ENCODE measurements at regions not wholly inside any gene's neighbourhood (a gene's known extent, or its start where the extent isn't known, plus 50 kb on each side); places are given as distances from the start of the nearest gene placed in this dataset.

- TF ChIP-seq SIN3A (IDR thresholded peaks at IDR 0.05; ENCODE audit: low read depth, low read length) (no peak), RCOR1 (conservative IDR thresholded peaks at IDR 0.05; ENCODE audit: low read depth, low read length) (no peak), ZNF384 (IDR thresholded peaks at IDR 0.05; ENCODE audit: borderline replicate concordance, low read depth, low read length) (no peak), BCL11A (IDR thresholded peaks at IDR 0.05; ENCODE audit: low read depth, low read length) (no peak), SRF (IDR thresholded peaks at IDR 0.05; ENCODE audit: low read depth in 2 of 2, low read length in 2 of 2) (no peak), SMC3 (IDR thresholded peaks at IDR 0.05; ENCODE audit: borderline replicate concordance, low read length) (no peak), EP300 (IDR thresholded peaks at IDR 0.05; ENCODE audit: borderline replicate concordance in 1 of 2, control insufficient read depth in 1 of 2, low read depth in 2 of 2, low read length in 2 of 2) (no peak), MAX (IDR thresholded peaks at IDR 0.05; ENCODE audit: low read depth, low read length) (no peak), BMI1 (IDR thresholded peaks at IDR 0.05; ENCODE audit: borderline replicate concordance) (no peak), POLR2A (IDR thresholded peaks at IDR 0.05; ENCODE audit: low read depth, low read length) (no peak)
- TF ChIP-seq, protein P1, sequence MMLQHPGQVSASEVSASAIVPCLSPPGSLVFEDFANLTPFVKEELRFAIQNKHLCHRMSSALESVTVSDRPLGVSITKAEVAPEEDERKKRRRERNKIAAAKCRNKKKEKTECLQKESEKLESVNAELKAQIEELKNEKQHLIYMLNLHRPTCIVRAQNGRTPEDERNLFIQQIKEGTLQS (IDR thresholded peaks at IDR 0.05; ENCODE audit: borderline replicate concordance, extremely low read depth, low read depth, low read length), result no peak
- TF ChIP-seq, protein P2, sequence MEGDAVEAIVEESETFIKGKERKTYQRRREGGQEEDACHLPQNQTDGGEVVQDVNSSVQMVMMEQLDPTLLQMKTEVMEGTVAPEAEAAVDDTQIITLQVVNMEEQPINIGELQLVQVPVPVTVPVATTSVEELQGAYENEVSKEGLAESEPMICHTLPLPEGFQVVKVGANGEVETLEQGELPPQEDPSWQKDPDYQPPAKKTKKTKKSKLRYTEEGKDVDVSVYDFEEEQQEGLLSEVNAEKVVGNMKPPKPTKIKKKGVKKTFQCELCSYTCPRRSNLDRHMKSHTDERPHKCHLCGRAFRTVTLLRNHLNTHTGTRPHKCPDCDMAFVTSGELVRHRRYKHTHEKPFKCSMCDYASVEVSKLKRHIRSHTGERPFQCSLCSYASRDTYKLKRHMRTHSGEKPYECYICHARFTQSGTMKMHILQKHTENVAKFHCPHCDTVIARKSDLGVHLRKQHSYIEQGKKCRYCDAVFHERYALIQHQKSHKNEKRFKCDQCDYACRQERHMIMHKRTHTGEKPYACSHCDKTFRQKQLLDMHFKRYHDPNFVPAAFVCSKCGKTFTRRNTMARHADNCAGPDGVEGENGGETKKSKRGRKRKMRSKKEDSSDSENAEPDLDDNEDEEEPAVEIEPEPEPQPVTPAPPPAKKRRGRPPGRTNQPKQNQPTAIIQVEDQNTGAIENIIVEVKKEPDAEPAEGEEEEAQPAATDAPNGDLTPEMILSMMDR (IDR thresholded peaks at IDR 0.05 in 2 of 3, conservative IDR thresholded peaks at IDR 0.05 in 1 of 3; ENCODE audit: control insufficient read depth in 2 of 3, extremely low read depth in 1 of 3, insufficient read depth in 1 of 3, low read depth in 3 of 3, low read length in 3 of 3), result no peak
- TF ChIP-seq, protein P3, sequence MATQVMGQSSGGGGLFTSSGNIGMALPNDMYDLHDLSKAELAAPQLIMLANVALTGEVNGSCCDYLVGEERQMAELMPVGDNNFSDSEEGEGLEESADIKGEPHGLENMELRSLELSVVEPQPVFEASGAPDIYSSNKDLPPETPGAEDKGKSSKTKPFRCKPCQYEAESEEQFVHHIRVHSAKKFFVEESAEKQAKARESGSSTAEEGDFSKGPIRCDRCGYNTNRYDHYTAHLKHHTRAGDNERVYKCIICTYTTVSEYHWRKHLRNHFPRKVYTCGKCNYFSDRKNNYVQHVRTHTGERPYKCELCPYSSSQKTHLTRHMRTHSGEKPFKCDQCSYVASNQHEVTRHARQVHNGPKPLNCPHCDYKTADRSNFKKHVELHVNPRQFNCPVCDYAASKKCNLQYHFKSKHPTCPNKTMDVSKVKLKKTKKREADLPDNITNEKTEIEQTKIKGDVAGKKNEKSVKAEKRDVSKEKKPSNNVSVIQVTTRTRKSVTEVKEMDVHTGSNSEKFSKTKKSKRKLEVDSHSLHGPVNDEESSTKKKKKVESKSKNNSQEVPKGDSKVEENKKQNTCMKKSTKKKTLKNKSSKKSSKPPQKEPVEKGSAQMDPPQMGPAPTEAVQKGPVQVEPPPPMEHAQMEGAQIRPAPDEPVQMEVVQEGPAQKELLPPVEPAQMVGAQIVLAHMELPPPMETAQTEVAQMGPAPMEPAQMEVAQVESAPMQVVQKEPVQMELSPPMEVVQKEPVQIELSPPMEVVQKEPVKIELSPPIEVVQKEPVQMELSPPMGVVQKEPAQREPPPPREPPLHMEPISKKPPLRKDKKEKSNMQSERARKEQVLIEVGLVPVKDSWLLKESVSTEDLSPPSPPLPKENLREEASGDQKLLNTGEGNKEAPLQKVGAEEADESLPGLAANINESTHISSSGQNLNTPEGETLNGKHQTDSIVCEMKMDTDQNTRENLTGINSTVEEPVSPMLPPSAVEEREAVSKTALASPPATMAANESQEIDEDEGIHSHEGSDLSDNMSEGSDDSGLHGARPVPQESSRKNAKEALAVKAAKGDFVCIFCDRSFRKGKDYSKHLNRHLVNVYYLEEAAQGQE (IDR thresholded peaks at IDR 0.05; ENCODE audit: low read depth, low read length), result no peak
- TF ChIP-seq, protein P4, sequence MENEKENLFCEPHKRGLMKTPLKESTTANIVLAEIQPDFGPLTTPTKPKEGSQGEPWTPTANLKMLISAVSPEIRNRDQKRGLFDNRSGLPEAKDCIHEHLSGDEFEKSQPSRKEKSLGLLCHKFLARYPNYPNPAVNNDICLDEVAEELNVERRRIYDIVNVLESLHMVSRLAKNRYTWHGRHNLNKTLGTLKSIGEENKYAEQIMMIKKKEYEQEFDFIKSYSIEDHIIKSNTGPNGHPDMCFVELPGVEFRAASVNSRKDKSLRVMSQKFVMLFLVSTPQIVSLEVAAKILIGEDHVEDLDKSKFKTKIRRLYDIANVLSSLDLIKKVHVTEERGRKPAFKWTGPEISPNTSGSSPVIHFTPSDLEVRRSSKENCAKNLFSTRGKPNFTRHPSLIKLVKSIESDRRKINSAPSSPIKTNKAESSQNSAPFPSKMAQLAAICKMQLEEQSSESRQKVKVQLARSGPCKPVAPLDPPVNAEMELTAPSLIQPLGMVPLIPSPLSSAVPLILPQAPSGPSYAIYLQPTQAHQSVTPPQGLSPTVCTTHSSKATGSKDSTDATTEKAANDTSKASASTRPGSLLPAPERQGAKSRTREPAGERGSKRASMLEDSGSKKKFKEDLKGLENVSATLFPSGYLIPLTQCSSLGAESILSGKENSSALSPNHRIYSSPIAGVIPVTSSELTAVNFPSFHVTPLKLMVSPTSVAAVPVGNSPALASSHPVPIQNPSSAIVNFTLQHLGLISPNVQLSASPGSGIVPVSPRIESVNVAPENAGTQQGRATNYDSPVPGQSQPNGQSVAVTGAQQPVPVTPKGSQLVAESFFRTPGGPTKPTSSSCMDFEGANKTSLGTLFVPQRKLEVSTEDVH (IDR thresholded peaks at IDR 0.05; ENCODE audit: low read depth, partially characterized antibody), result no peak
Observed at GRCh38 chr5:138665261-138665660, 88.0 kb upstream of the CTNNA1 start.

All from GM12878 (cell line).